ENCODE measurements at regions not wholly inside any gene's neighbourhood (a gene's known extent, or its start where the extent isn't known, plus 50 kb on each side); places are given as distances from the start of the nearest gene placed in this dataset.

DNA sequence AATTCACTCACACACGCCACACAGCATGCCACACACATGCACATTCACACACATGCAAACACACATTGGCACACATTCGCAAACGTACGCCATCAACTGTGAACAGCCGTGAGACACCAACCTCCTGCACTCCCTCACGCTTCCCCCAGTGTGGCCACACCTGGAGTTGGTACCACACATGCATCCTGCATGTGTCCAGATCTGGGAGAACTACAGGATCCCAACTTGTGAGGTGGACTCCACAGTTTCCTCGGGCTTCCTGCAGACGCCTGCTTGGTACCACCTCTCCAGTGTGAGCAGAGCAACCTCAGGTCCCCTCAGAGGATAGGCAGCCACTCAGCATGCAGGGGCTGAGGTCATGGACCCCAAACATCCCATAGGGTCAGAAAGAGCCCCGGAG is 239.0 kb downstream of the EIPR1 start:
- no peak for DNase-seq

DNA sequence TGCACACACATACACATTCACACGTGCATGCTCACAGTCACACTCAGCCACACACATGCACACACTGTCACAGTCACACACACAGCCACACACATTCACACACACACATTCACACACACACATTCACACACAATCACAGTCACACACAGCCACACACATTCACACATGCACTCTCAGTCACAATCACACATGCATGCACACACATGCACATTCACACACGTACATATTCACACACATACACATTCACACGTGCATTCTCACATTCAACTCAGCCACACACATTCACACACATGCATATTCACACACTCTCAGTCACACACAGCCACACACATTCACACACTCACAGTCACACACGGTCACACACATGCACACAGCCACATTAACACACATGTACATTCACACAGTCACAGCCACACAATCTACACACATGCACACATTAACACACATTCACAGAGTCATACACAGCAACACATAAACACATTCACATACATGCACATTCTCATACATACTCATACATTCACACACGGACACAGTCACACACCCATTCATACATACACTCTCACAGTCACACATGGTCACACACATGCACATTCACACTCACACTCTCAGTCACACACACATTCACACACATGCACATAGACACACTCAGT is 239.8 kb downstream of the EIPR1 start:
- no peak for DNase-seq

DNA sequence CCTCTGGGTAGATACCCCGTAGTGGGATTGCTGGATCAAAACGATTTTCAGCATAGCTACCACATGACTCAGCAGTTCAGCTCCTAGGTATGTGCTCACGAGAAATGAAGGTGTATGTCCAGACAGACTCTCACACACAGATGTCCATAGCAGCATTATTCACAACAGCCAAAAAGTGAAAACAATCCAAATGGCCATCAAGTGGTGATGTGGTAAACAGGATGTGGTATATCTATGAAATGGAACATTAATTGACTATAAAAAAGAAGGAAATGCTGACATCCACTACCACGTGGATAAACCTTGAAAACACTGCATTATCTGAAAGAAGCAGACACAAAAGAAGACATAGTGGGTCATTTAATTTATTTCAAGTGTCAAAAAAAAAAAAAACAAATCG is 241.9 kb downstream of the EIPR1 start:
- DNase-seq = no peak

DNA sequence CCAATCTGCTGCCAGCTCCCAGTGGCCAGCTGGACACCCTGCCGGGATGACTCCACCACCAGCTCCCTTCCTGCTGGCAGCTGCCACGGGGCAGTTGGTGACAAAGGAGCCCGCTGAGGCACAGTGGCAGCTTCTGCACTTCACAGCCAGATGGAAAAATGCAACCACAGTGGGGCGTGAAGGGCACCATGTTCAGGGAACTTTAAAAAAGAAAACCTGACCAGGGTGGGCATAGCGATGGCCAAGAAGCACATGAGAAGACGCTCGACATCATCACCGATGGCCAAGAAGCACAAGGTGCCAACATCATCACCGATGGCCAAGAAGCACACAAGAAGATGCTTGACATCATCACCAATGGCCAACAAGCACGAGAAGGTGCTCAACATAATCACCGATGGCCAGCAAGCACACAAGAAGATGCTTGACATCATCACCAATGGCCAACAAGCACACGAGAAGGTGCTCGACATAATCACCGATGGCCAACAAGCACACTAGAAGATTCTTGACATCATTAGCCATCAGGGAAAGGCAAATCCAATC is 243.5 kb downstream of the EIPR1 start:
- DNase-seq = no peak

DNA sequence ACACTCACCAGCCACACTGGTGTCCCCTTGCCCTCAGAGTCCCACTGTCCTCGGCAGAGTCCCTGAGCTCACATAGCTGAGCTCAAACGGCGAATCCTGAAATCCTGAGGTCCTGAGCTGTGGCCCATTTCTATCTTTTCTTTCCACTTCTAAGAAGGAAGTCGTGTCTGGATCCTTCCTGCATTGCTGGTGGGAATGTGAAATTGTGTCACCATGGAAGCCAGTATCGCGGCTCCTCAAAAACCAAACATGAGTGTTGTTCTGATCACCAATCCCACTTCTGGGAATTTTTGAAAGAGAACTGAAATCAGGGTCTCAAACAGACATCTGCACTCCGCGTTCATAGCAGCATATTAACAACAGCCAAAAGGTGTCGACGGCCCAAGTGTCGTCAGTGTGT is 244.7 kb downstream of the EIPR1 start:
- no peak for DNase-seq

DNA sequence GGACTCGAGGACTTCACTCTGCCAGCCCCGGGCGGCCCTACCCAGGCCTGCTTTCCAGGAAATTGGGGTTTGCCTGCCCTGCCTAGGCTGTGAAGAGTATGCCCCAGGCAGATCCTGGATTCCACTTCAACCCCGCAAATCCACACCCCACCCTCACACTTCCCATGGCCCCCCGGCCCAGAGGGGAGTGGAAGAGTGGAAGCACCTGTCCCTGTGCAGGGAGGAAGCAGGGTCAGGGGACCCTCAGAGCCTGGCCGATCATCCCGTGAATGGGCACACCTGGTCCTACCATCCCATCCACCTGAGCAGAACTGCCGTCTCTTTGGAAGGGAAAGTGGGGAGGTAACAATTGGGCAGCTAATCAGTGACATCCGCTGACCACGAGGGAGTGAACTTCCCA is 245.2 kb downstream of the EIPR1 start:
- DNase-seq = no peak

DNA sequence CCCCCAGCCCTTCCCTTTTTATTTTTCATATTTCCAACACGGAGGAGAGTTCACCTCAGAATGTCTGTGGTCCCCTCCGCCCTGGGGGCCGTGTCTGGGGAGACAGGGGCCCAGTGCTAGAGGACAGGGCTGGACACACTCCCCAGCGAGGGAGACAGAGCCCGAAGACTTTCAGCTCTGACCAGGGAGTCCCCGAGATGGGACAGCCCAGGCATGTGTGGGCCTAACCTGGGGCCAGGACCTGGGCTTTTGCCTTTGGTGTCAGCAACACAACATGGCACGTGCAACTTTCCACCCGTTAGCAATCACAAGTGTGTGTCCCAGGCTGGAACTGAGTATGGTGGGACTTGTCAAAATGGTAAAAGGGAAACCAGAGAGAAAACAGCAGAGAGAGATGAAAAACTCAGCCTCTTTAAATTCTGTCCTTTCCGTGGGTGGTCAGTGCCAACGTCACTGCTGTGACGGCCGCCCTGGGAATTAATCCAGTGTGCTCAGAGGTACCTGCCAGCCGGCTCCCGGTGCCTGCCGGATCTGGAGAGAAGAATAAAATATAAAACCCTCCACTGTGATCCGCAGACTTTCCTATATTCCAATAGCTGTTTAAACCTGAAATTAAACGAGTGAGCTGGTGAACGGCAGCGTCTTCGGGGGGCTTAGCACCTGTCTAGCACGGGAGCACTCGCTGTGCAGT is 245.8 kb downstream of the EIPR1 start:
- no peak for DNase-seq

DNA sequence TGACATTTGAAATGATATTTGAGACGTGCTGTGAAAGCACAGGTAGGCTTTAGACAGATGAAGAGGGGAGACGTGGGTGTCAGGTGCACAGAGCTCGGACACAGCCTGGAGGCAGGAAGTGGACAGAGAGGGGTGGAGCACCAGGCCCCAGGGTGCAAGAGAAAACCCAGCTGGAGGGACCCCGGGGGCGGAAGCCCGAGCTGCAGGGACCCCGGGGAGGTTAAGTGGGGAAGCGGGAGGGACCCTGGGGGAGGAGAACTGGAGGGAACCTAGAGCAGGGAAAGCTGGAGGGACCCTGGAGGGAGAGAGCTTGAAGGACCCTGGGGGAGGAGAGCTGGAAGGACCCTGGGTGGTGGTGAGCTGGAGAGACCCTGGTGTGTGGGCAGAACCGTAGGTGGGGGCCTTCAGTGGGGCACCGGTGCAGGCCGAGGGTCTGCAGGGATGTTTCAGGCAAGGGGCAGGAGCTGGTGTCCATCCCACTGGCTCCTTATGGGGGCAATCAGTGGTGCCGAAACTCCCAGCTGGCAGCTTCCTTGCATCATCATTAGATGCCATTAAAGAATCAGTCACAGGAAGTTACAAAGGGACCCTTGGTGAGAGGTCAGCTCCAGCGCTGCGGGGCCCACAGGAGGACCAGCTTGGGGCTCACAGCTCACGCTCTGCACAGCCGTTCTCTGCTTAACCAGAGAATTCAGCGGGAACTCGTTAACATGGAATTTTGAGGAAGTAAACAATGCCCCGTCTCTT is 246.6 kb downstream of the EIPR1 start:
- no peak for DNase-seq

DNA sequence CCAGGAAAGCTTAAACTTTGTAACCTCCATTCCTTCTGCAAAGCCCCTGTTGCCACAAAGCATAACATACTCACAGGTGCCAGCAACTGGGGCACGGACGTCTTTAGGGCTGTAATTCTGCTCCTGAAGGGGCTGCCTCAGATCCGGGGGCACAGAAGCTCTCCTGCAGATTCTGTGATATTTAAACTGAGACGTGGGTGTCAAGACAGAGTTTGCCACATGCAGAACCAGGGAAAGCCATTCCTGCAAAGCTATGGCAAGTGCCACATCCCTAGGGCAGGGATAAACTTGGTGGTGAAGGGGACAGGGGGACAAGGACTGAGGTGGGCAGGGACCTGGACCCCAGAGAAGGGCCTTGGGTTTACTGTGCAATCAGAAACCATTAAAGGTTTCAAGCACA is 247.2 kb downstream of the EIPR1 start:
- no peak for DNase-seq

DNA sequence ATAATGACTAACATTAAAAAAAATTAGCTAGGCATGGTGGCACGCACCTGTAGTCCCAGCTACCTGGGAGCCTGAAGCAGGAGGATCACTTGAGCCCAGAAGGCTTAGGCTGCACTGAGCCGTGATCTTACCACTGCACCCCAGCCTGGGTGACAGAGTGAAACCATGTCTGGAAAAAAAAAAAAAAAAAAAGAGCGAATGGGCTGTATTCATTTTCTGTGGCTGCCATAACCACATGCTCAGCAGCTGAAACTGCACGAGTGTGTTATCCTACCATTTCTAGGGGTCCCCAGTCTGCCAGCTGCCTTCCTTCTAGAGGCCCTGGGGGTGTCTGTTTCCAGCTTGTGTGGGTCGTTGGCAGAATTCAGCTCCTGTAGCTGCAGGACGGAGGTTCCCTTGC is 247.8 kb downstream of the EIPR1 start:
- no peak for DNase-seq

DNA sequence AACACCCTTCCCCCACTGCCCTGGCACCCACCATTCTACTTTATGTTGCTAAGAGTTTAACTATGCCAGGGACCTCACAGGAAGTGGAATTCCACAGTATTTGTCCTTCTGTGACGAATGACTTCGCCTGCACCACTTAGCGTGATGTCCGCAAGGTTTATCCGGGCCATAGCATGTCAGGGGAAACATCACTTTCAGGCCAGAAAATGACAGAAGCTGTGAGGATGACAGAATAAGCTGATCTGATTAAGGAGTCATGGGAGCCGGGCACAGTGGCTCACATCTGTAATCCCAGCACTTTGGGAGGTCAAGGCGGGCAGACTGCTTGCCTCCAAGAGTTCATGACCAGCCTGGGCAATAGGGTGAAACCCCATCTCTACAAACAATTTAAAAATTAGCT is 248.8 kb downstream of the EIPR1 start:
- no peak for DNase-seq

DNA sequence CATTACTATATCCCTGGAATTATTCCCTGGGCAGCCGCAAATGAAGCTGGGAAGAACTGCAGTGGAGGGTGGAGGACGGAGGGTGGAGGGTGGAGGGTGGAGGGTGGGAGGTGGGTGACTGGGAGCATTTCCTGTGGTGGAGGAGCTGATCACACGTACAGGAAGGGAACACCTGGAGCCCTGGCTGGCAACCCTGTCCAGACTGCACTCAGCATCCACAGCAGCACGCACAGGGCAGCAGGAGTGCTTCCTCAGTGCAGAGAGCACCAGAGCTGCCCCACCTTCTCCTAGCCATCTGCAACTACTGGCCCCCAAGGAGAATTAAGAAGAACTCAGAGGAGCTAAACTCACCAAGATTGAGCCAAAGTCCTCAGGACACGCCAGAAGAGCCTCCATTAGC is 249.9 kb downstream of the EIPR1 start:
- DNase-seq = peak; percentile 25

DNA sequence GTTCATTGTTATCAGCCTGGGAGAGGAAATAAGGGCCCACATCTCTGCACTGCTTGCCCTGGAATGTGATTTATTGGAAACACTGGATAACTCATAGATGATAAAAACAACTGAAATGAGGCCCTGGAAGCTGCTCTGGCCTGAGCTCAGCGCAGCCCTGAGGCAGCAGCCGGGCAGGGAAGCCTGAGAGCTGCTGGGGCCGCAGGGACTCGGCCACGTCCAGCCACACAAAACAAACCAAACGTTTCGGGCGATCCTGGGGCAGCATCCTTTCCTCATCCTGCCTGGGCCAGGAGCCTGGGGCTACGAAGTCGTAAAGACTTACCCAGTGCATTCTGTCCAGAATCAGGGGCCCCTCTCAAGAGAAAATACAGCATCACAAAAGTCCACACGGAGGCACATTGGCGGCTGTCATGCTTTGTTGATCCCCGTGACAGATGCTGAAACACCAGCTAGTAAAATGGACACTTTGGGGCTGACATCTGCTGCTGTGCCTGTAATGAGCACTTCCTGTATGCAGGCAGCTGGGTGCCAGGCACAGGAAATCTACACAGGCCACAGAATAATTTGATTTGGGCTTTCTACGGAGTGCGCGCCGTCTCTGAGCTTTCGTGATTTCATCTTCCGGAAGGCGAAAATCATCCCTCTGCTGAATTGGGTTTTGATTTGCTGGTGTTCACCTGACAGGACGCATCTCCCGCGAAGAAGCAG is 250.6 kb downstream of the EIPR1 start:
- DNase-seq = no peak

DNA sequence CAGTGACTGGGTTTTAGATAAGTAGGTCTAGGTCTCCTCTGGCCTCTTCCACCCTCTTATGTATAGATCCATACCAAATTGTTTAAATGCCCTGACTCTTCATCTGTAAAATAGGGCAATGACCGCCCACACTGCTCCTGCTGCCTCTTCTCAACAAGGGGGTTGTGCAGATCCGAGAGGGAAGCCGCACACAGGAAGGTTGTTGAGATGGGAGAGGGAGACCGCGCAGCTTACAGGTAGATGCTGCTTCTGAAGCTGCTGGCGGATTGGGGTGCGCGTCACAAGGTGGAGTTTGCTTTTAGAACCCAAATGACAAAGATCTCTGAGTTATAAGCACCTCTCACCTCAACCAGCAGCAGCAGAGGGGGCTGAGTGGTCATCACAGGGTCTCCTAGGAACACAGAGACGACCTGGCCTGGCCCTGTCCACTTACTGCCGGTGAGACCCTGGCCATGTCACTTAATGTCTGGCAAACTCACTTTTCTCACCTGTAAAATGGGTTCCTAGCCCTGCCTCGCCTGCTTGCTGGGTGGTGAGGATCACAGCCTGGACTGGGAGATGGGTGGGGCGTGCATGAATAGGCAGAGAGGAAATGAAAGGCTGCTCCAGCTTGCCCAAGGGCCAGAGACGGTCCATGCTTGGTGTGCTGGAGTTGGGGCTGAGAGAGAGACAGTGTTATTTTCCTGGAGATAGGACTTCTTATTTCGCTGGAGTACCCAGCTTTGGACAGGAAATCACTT is 251.3 kb downstream of the EIPR1 start:
- DNase-seq = no peak

DNA sequence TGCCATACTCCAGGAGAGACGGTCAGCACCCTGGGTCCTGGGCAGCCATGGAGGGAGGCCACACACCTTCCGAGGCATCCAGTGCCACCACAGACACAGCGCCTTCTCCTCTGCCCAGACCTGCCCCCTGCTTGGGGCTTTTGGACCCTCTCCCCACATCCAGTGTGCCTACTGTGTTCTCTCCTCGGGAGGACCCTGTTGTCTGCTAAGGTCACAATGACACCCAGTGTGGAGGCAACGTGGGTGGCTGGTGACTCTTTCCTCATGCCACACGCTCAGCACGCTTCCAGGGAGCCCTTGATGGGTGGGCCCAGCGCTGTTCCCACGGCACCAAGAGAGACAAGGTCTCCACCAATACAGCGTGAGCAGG is 251.9 kb downstream of the EIPR1 start:
- no peak for DNase-seq

DNA sequence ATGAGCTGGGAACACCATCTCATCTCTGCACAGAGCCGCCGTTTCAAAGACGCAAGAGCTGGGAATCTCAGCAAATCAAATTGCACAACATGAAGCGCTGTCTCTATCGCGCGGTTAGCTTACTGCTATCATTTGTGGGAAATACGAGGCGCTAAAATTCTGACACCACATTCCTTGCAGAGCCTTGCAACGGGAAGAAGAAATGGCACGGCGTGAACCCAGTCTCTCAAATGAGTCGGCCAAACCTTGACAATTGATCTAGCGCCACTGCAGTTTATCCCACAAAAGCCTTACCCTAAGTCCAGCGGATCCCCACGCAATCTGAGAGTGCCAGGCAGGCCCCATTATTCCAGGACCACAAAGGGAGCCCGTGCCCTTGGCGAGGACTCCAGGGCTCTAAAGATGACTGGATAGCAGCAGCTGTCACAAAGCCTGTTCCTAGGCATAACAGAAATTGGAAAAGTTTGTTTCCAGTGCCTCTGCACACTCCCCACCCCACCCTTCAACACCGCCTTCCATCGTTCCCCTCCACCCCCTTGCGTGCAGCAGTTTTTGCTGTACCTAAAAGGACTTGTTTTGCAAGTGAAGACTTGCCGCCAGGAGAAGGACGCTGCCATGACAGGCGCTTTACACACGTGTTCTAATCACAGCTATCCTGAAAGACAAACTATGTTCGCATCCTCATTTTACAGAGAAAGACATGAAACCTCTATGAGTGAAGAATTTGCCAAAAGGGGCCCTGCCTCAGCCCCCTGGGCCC is 252.4 kb downstream of the EIPR1 start:
- DNase-seq = no peak

DNA sequence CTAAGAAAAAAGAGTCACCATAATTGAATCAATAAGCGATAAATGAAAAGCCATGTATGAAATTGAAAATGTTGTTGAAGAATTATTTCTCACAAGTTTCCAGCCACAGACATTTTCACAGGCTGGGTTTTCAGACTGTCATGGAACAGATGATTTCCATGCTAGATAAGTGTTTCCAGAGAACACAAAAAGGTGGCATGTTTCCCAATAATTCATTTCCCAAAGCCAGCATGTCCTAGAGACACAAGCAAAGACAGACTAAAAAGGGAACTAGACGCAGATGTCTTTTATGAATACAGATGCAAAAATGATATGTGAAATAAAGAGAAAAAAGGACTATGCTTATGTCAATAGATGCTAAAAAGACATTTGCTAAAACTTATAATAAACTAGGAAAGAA is 255.1 kb downstream of the EIPR1 start:
- DNase-seq = no peak

DNA sequence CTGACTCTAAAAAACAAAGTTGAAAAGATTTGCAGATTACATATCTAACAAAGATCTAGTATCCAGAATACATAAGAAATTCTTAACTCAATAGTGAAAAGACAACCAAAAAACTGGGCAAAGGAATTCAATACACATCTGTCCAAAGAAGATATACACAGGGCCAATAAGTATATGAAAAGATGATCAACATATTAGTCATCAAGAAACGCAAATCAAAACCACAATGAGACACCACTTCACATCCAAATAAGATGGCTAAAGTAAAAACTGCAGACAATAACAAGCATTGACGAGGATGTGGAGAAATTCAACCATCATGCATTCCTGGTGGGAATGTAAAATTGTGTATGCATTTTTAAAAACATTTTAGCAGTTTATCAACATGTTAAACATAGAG is 256.0 kb downstream of the EIPR1 start:
- DNase-seq = no peak

DNA sequence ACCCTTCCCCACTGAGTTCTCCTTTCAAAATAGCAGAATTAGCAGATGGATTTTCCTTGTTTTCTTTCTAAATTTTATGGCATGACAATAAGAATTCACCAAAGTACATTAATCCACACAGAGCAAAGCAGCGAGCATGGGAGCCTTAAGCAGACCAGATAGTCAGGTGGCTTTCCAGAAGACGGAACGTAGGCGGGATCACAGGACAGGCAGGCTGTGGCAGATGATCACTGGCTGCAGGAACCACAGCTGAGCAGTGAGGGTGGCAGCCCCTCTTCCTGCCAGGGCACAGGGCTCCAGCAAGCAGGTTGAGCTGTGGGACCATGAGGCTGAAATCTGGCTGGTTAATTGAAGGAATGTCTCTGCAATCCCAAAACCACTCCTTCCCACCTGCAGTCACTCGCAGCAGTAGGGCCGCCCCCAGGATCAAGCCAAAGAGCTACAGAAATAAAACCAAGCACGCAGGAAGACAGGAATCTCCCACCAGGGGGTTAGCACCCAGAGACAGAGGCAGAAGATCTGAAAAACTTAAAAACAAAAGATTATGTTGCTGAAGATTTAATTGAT is 259.9 kb downstream of the EIPR1 start:
- no peak for DNase-seq

DNA sequence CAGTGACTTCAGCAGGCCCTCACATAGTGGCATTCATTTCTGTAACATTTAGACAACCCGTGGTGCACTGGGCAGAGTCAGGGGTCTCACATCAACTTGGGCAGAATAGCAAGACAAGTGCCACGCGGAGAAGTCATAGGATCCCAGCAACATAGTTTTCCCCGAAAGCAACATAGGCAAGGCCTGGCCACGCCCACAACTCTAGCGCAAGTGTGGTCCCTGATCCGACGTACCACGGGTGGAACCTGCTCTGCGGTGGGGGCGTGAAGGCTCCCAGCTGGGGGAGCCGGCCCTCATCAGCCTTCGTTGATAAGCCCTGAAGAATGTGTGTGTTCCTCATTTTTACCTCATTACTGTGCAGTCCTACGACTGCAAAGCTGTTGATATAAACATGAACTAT is 261.2 kb downstream of the EIPR1 start:
- no peak for DNase-seq

DNA sequence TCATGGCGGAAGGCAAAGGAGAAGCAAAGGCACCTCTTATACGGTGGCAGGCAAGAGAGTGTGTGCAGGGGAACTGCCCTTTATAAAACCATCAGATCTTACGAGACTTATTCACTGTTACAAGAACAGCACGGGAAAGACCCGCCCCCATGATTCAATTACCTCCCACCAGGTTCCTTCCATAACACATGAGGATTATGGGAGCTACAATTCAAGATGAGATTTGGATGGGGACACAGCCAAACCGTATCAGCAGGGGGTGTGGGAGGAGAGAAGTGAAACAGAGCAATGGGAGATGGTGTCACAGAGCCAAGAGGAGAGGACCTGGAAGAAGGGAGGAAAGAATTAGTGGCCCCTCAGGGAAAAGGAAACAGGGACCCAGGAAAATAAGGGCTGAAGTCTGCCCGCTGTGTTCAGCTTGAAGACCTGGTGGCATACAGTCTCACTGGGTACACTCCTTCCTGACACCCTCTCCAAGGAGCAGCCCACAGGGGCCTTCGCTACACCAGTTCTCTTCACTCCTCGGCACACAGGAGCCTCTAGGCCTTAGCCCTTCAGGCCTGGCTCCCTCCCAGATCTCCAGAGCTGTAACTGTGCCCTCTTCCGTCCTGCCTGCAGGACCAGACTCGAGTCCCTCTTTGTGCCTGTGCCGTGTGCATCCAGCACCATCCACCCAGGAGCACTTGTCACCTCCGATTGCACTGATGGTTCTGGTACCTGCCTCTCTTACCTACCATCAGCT is 262.1 kb downstream of the EIPR1 start:
- DNase-seq = no peak
